GM18520 (cell line): ENCODE measurements at regions not wholly inside any gene's neighbourhood (a gene's known extent, or its start where the extent isn't known, plus 50 kb on each side); places are given as distances from the start of the nearest gene placed in this dataset.

ENCODE experiments used
- ATAC-seq: cut with Tn5 transposase; IDR thresholded peaks from one replicate; pipeline ENCODE4 v1.9.1; 2021; ENCODE audit not compliant: unreplicated experiment

DNA sequence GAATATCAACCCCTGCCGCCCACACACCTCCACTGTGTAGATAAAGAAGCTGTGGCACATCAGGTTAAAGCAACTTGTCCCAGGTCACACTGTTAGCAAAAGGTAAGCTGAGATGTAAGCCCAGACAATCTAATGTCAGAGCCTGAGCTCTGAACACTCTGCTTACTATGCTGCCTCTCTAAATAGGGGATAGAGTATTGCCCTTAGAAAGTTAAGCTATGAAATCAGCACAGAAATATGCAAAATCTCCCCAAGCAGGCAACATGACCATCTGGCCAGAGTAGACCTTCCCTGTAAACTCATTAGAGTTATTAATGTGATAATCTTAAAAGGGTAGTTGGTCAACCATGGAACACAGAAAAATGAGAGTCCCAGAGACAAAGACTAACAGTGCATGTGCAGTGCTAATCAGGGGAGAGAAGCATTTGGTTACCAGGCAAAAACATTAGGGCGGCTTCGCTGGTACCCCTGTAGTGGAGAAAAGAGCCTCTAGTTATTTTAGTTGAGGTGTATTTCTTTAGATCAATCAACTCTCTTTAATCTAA lies 171.0 kb downstream of the BTG1 start:
- no peak for ATAC-seq

GRCh38 chr12:91973813-91974212 lies 171.8 kb downstream of the BTG1 start:
- no peak for ATAC-seq

DNA sequence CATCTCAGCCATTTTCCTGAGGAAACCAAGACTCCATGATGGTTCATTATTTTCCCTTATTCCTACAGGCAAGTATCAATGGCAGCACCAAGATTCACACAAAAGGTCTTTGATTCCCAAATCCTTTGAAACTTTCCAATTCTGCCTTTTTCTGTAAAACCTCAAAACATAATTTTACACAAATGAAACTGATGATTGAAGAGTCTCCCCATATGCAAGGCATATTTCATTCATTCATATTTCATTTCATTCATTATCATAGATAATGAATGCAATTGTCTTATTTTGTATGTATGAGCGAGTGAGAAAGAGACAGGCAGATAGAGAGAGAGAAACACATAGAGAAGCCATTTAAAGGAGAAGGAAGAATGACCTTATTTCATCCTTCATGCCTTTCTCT lies 172.8 kb downstream of the BTG1 start:
- ATAC-seq = no peak

GRCh38 chr12:91968777-91969171 lies 176.9 kb downstream of the BTG1 start:
- ATAC-seq = no peak

DNA sequence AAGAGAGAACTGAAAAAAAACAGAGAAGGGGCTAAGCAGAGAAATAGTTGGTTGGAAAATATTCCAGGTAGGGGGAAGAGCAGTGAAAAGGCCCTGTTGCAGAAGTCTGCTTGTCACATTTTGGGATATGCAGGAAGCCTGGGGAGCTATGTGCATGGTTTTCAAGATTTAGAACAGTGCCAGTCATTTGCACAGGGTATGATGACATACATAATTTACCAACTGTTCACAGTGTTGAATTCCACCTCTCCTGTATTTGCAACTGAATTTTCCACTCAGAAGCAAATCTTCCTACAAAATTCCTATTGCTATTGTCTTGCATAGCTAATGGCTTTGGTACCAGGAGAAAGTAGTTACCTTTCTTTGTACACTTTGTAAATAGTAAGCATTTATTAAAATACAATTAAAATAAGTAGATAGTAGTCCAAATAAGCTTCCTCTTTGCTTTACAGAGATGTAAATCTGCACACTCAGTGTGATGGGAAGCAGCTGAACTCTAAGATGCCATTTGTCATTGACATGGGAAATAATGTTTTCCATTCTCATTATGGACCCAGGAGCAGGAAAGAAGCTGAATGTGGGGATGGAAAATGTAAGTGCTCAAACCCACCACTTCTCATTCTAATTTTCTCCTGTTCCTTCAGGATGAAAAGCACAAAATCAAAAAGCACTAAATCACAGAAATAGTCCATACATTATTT lies 177.4 kb downstream of the BTG1 start:
- no peak for ATAC-seq

GRCh38 chr12:91967590-91967989 lies 178.1 kb downstream of the BTG1 start:
- ATAC-seq = no peak

- no peak for ATAC-seq
Observed at GRCh38 chr12:91965781-91966180, 179.9 kb downstream of the BTG1 start.

DNA sequence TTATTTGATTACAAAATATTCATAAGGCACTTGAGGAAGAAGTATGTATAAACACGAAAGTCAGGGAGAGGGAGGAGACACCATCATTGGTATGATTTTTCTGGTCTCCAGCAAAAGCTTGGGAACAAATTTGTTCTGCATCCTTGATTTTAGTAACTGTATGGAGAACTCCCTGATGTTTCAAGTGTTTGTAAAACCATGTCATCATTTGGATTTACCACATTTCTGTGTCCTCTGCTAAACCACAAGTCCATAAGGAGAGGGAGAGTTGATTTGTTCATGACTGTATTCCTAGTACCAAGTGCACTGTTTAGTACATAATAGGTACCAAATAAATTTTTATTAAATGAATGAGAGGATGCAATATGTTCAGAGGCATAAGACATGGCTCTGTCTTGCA lies 181.1 kb downstream of the BTG1 start:
- ATAC-seq = no peak

GRCh38 chr12:91959220-91959619 lies 186.4 kb downstream of the BTG1 start:
- no peak for ATAC-seq

GRCh38 chr12:91958816-91959215 lies 186.8 kb downstream of the BTG1 start:
- ATAC-seq = no peak

GRCh38 chr12:91954747-91955146 lies 190.9 kb downstream of the BTG1 start:
- no peak for ATAC-seq

DNA sequence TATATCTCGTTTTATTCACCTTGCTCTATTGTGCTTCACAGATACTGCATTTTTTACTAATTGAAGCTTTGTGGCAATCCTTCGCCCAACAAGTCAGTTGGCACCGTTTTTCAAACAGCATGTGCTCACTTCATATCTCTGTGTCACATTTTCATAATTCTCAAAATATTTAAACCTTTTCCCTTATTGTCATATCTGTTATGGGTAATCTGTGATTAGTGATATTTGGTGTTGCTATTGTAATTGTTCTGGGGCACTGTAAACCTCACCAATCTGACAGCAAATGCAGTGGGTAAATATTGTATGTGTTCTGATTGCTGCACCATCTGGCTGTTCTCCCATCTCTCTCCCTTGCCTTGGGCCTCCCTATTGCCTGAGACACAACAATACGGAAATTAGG lies 191.3 kb downstream of the BTG1 start:
- no peak for ATAC-seq

- no peak for ATAC-seq
Observed at GRCh38 chr12:91952916-91953315, 192.7 kb downstream of the BTG1 start.

DNA sequence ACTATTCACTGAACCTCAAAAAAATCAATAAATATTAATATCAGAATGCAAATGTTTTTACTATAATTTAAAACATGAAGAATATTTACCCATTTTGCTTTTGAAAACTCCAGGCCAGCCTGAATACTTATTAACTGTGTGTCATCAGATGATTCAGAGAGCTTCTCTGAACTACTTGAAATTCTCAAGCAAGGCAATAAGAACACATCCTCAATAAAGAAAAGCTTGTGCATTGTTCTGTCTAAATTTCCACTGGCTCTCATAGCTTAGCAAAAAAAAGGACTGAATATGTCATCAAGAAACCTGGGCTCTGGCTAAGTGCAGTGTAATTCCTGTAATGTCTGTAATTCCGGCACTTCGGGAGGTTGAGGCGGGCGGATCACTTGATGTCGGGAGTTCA lies 194.1 kb downstream of the BTG1 start:
- no peak for ATAC-seq

- no peak for ATAC-seq
Observed at GRCh38 chr12:91948504-91948903, 197.1 kb downstream of the BTG1 start.

- no peak for ATAC-seq
Observed at GRCh38 chr12:91947459-91947858, 198.2 kb downstream of the BTG1 start.

GRCh38 chr12:91944637-91945036 lies 201.0 kb downstream of the BTG1 start:
- no peak for ATAC-seq

DNA sequence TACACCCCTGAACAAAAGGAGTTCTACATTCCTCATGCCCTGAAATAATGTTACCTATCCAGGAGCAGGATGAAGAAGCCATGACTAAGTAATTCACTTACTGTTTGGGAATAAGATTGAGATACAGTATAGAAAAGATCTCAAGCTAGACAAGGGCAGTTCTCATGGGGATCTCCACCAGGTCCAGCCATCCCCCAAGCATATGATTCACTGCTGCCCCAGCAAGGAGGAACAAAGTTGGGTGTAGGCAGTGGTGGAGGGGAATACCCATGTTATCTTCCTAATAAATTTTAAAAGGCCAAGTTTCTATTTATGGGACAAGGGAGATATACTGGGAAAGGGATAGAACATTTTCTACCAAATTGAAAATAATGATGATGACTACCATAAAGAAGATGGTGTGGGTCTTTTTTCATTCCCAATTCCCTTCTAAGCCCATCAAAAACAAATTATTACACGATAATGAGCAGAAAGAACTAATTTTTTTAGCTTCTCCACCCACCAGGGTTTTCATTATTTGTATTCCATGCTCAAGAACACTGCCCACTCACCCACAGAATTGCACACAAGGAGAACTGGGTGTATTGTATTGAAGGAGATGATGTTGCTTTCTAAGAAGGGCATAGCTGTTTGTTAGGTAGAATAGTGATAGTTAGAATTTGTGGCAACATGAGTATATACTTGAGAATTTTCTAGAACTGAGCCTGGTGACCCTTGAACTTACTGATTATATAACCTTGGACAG lies 204.6 kb downstream of the BTG1 start:
- no peak for ATAC-seq

GRCh38 chr12:91940322-91940721 lies 205.3 kb downstream of the BTG1 start:
- ATAC-seq = no peak

DNA sequence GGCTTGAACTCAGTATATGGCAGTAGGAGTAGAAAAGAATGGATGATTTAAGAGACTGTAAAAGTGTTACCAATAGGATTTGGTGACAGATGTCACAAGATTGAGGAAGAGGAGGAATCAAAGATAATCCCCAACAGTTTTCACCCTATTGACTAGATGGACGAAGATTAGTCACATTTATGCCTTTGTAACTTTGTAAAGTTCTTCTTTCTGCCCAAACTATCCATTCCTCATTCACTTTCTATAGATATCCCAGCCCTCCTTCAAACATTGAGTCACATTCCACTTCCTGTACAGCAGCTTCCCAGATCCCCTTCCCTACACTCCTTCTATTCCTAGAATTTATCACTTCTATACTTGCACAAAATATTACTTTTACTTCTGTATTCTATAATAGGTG lies 207.9 kb downstream of the BTG1 start:
- ATAC-seq = no peak

GRCh38 chr12:91937009-91937408 lies 208.6 kb downstream of the BTG1 start:
- ATAC-seq = no peak

GRCh38 chr12:91935296-91935695 lies 210.3 kb downstream of the BTG1 start:
- ATAC-seq = no peak
